A549 (cell line): ENCODE measurements at regions not wholly inside any gene's neighbourhood (a gene's known extent, or its start where the extent isn't known, plus 50 kb on each side); places are given as distances from the start of the nearest gene placed in this dataset.

Experiments
- EP300 ChIP-seq, 2 experiments: fragments of >200 bp; sonication (Bioruptor Twin); formaldehyde crosslinking; IDR thresholded peaks; 2 replicates in 1 of 2; 3 replicates in 1 of 2; pipeline ENCODE4 v1.6.1; 2016 to 2017
- HDAC2 ChIP-seq: fragments of 200-600 bp; sonication (generic); IDR thresholded peaks from 2 replicates; pipeline ENCODE4 v1.6.1; 2016
- MAFK ChIP-seq: fragments of 450-650 bp; IDR thresholded peaks from 2 replicates; pipeline ENCODE4 v1.6.1; 2014; ENCODE audit not compliant: partially characterized antibody
- POLR2A ChIP-seq: IDR thresholded peaks from 2 replicates; pipeline ENCODE4 v1.6.1; 2012; ENCODE audit warnings: mild to moderate bottlenecking, low read length
- SMC3 ChIP-seq: fragments of >200 bp; sonication (Bioruptor Twin); formaldehyde crosslinking; IDR thresholded peaks from 3 replicates; pipeline ENCODE4 v1.6.1; 2018; ENCODE audit warnings: inconsistent platforms
- TF ChIP-seq, protein P1 (sequence below): fragments of 450-650 bp; IDR thresholded peaks from 2 replicates; pipeline ENCODE4 v1.6.1; 2014; ENCODE audit warnings: antibody characterized with exemption
- TF ChIP-seq, protein P2 (sequence below): fragments of >200 bp; sonication (Bioruptor Twin); formaldehyde crosslinking; IDR thresholded peaks from 3 replicates; pipeline ENCODE4 v1.5.1; 2016

DNA sequence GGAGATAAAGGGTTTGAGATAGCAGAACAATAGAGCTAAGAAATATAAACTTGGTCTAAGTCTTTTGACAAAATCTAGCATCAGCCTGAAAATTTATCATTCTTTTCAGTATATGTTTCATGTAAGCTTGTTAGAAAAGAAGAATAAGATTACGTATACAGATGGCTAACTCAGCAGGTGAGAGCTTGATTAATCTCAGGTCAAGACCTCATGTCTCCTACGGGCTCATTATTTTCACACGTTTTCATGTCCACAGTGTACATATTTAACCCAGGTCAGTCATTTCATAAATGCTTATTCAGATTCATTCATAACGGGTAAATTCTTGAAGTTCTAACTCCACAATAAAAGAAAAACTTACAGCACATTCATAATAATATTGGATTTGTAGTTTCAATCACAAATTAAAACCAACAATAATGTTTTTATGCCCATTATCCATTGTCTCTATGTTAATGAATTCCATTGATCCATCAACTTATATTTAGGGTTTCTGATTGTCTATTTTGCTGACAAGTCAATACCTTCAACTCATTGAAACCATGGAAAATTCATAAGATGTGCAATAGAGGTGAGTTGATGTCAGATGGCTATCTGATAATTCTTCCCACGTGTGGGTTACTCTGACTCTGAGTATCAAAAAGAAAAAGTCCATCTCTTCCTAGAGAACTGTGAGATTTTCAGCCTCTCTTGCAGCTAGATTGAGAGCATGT lies 102.6 kb downstream of the CASP12 start:
- TF ChIP-seq EP300 (IDR thresholded peaks at IDR 0.05) (no peak), HDAC2 (no peak), POLR2A (no peak), MAFK (no peak), SMC3 (no peak)
- TF ChIP-seq, protein P1, sequence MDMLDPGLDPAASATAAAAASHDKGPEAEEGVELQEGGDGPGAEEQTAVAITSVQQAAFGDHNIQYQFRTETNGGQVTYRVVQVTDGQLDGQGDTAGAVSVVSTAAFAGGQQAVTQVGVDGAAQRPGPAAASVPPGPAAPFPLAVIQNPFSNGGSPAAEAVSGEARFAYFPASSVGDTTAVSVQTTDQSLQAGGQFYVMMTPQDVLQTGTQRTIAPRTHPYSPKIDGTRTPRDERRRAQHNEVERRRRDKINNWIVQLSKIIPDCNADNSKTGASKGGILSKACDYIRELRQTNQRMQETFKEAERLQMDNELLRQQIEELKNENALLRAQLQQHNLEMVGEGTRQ, result no peak
- TF ChIP-seq, protein P2, sequence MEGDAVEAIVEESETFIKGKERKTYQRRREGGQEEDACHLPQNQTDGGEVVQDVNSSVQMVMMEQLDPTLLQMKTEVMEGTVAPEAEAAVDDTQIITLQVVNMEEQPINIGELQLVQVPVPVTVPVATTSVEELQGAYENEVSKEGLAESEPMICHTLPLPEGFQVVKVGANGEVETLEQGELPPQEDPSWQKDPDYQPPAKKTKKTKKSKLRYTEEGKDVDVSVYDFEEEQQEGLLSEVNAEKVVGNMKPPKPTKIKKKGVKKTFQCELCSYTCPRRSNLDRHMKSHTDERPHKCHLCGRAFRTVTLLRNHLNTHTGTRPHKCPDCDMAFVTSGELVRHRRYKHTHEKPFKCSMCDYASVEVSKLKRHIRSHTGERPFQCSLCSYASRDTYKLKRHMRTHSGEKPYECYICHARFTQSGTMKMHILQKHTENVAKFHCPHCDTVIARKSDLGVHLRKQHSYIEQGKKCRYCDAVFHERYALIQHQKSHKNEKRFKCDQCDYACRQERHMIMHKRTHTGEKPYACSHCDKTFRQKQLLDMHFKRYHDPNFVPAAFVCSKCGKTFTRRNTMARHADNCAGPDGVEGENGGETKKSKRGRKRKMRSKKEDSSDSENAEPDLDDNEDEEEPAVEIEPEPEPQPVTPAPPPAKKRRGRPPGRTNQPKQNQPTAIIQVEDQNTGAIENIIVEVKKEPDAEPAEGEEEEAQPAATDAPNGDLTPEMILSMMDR, result no peak
